GM10266 (cell line): ENCODE measurements at regions not wholly inside any gene's neighbourhood (a gene's known extent, or its start where the extent isn't known, plus 50 kb on each side); places are given as distances from the start of the nearest gene placed in this dataset.

Experiments
- DNase-seq: peaks from one replicate; pipeline ENCODE4 v3.0.0; 2012; ENCODE audit errors: extremely low spot score
- CTCF ChIP-seq: IDR thresholded peaks from 2 replicates; pipeline ENCODE4 v1.5.1; 2012; ENCODE audit warnings: mild to moderate bottlenecking, low read depth; ENCODE audit not compliant: control insufficient read depth, insufficient read depth; ENCODE audit errors: missing control alignments

GRCh38 chr2:234438305-234438977 is 58.4 kb downstream of the ARL4C start:
- no peak for DNase-seq
- TF ChIP-seq CTCF = no peak

DNA sequence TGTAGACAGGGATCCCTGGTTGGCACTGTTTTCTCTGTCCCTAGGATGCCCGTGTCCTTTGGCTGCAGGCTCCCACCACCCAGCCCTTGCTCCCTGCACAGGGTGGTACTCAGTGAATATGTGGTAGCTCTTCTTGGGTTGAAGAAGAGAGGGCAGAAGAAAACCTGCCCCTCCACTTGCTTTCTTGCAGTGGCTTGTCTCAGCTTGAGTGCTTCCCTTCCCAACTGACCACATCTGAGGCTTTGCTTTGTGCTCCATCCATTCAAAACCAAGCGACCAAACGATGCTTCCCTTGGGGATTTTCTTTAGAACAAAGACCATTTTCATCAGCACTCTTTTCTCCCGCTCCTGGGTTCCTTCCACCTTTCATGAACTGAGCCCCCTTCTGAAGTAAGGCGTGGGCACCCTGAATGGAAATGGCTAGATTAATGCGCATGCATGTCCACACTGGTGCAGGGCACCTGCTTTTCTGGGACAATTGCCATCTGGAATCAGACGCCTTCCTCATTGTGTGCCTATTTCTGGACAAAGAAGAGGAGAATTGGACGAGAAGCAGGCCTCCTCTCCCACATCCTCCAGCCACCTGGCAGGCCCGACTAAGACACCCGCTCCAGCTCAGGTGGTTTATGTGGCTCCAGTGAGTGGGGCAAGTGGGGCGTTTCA is 59.1 kb downstream of the ARL4C start:
- DNase-seq = no peak
- TF ChIP-seq CTCF = no peak

GRCh38 chr2:234436482-234436837 is 60.4 kb downstream of the ARL4C start:
- no peak for TF ChIP-seq CTCF
- no peak for DNase-seq

- TF ChIP-seq CTCF = no peak
- no peak for DNase-seq
Observed at GRCh38 chr2:234435836-234436481, 60.9 kb downstream of the ARL4C start.

DNA sequence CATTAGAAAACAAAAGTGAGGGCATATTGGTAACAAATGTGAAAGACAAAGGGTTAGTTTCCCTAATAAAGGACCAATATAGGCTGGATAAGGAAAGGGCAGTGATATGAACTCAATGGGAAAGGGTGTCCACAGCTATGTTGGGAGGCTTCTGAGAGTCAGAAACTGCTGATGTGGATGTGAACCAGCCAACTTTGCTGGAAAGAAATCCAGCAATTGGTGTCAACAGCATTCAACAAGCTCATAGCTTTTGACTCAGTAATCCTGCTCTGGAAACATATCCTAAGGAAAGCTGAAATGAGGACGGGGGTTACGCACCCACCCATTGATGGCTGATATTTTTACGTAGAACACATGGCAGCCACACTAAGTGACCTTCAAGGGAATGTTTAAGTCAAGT is 63.7 kb downstream of the ARL4C start:
- TF ChIP-seq CTCF = no peak

GRCh38 chr2:234430871-234431270 is 66.0 kb downstream of the ARL4C start:
- no peak for TF ChIP-seq CTCF
- DNase-seq = no peak

More for the DNA sequence above, 63.7 kb downstream of the ARL4C start:
- no peak for DNase-seq

- no peak for TF ChIP-seq CTCF
- no peak for DNase-seq
Observed at GRCh38 chr2:234429265-234429664, 67.6 kb downstream of the ARL4C start.
